ENCODE measurements at regions not wholly inside any gene's neighbourhood (a gene's known extent, or its start where the extent isn't known, plus 50 kb on each side); places are given as distances from the start of the nearest gene placed in this dataset.

DNA sequence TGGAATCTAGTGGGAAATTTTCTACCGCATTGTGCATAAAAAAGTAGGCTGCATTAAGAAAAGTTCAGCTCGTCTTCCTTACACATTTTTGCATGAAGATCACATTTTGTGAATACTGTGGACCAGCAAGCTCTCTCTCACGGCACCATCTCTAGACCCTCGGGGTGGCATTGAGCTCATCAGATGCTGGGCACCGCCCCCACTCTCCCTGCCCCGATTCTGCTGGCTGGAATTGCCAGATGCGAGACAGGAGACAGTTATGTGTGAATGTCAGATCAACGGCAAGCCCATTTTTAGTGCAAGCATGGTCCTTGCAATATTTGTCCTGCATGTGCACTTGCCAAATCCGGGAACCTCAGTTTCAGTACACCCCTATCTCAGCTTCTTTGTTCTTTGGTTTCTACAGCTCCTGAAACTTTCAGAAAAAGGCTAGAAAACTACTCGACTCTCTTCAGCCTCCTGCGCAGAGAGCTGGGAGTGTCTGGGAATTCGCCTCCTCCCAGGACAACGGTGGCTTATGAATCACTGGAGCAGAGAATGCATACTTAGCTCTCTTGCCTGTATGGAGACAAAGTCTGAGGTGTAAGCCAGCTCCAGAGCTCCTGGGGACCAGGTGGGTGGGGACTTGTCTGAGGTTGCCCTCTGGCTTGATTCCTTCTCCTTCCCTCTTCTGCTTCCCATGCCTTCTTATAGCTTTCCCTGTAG is 285.2 kb upstream of the ATP10A start:
- H3K4me3 ChIP-seq (IDR thresholded peaks at IDR 0.05; ENCODE audit: insufficient read depth, low read depth, low read length), result no peak overlapping the region
- no peaks in the 10 kb centered on the region for H3K4me1 ChIP-seq (ENCODE audit: low read depth, poor library complexity, severe bottlenecking)
- no peaks in the 10 kb centered on the region for H3K36me3 ChIP-seq (ENCODE audit: insufficient read depth)
- no peaks in the 10 kb centered on the region for H3K27me3 ChIP-seq (ENCODE audit: insufficient read depth, low read depth)
- TF ChIP-seq, protein P1, sequence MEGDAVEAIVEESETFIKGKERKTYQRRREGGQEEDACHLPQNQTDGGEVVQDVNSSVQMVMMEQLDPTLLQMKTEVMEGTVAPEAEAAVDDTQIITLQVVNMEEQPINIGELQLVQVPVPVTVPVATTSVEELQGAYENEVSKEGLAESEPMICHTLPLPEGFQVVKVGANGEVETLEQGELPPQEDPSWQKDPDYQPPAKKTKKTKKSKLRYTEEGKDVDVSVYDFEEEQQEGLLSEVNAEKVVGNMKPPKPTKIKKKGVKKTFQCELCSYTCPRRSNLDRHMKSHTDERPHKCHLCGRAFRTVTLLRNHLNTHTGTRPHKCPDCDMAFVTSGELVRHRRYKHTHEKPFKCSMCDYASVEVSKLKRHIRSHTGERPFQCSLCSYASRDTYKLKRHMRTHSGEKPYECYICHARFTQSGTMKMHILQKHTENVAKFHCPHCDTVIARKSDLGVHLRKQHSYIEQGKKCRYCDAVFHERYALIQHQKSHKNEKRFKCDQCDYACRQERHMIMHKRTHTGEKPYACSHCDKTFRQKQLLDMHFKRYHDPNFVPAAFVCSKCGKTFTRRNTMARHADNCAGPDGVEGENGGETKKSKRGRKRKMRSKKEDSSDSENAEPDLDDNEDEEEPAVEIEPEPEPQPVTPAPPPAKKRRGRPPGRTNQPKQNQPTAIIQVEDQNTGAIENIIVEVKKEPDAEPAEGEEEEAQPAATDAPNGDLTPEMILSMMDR (conservative IDR thresholded peaks at IDR 0.05; ENCODE audit: low read depth, low read length), result no peak
- H3K79me2 ChIP-seq (ENCODE audit: insufficient read depth, low read depth), result no peaks in the 10 kb centered on the region
- H4K20me1 ChIP-seq (ENCODE audit: insufficient read depth), result no peaks in the 10 kb centered on the region
- H2AFZ ChIP-seq (ENCODE audit: low read depth), result no peak overlapping the region
- H3K9ac ChIP-seq, result no peak overlapping the region
- H3K27ac ChIP-seq, result no peak overlapping the region
- H3K4me2 ChIP-seq, result no peak overlapping the region

DNA sequence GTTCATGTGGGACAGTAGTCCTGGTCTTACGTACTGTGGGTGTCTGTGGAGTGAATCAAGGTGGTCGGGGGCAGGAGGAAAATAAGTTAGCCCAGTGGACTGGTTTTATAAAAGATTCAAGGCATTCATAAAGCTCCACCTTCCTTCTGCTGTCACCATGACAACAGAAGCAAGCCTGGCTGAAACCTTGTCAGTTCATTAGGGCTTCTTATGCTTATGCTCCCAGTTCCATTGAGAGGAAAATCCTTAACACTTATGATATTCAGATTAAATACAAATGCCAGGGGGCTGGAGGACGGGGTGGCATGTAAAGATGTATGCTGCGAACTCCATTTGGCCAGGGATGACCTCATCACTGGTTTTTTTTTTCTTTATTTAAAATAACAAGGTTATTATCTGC is 283.1 kb upstream of the ATP10A start:
- no peak overlapping the region for H2AFZ ChIP-seq (ENCODE audit: low read depth)
- H3K4me1 ChIP-seq (ENCODE audit: low read depth, poor library complexity, severe bottlenecking), result no peaks in the 10 kb centered on the region
- TF ChIP-seq, protein P1 (conservative IDR thresholded peaks at IDR 0.05; ENCODE audit: low read depth, low read length), result no peak
- H3K79me2 ChIP-seq (ENCODE audit: insufficient read depth, low read depth), result no peaks in the 10 kb centered on the region
- H4K20me1 ChIP-seq (ENCODE audit: insufficient read depth), result no peaks in the 10 kb centered on the region
- H3K36me3 ChIP-seq (ENCODE audit: insufficient read depth), result no peaks in the 10 kb centered on the region
- no peak overlapping the region for H3K4me2 ChIP-seq
- no peaks in the 10 kb centered on the region for H3K27me3 ChIP-seq (ENCODE audit: insufficient read depth, low read depth)
- H3K9ac ChIP-seq, result no peak overlapping the region
- no peak overlapping the region for H3K27ac ChIP-seq
- H3K4me3 ChIP-seq (IDR thresholded peaks at IDR 0.05; ENCODE audit: insufficient read depth, low read depth, low read length), result no peak overlapping the region

DNA sequence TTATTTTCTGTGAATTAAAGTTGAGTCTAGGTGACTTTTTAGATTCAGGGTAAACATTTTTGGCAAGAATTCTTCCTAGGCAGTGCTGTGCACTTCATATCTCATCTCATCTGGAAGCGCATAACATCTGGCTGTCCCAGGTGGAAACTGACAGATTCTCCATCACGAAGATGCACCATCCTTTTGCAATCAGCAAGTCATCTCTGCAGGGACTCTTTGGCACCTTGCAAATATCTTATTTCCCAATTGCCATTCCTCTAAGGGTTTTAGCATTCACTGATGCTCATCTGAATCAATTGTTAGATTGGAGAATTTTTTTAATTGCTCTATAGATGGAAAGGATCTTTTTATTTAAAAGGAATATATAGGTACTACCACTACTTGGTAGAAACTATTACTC is 282.7 kb upstream of the ATP10A start:
- H3K4me1 ChIP-seq (ENCODE audit: low read depth, poor library complexity, severe bottlenecking), result no peaks in the 10 kb centered on the region

DNA sequence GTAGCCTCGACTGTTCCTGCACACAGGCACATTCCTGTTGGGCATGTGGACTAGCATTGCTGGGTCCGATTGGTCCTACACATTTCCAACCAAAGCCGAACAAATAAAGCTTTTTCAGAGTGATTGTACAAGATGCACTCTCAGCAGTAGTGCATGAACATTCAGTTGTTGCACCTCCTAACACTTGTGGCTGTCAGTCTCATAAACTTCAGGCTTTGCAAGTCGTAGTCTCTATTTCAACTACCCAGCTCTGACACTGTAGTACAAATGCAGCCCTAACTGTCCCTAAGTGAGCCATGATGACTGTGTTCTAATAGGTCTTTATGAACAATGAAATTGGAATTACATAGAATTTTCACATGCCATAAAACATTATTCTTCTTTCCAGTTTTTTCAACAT is 281.7 kb upstream of the ATP10A start:
- H3K79me2 ChIP-seq (ENCODE audit: insufficient read depth, low read depth), result no peaks in the 10 kb centered on the region
- H3K4me3 ChIP-seq (IDR thresholded peaks at IDR 0.05; ENCODE audit: insufficient read depth, low read depth, low read length), result no peak overlapping the region
- no peaks in the 10 kb centered on the region for H3K36me3 ChIP-seq (ENCODE audit: insufficient read depth)
- H3K4me2 ChIP-seq, result no peak overlapping the region
- H2AFZ ChIP-seq (ENCODE audit: low read depth), result no peak overlapping the region
- H3K4me1 ChIP-seq (ENCODE audit: low read depth, poor library complexity, severe bottlenecking), result no peaks in the 10 kb centered on the region
- H3K27me3 ChIP-seq (ENCODE audit: insufficient read depth, low read depth), result no peaks in the 10 kb centered on the region
- H4K20me1 ChIP-seq (ENCODE audit: insufficient read depth), result no peaks in the 10 kb centered on the region
- TF ChIP-seq, protein P1 (conservative IDR thresholded peaks at IDR 0.05; ENCODE audit: low read depth, low read length), result no peak
- no peak overlapping the region for H3K9ac ChIP-seq
- no peak overlapping the region for H3K27ac ChIP-seq

More for the DNA sequence above, 282.7 kb upstream of the ATP10A start:
- Histone ChIP-seq H3K9ac (no peak overlapping the region), H3K79me2 (ENCODE audit: insufficient read depth, low read depth) (no peaks in the 10 kb centered on the region), H3K4me3 (IDR thresholded peaks at IDR 0.05; ENCODE audit: insufficient read depth, low read depth, low read length) (no peak overlapping the region), H3K27ac (no peak overlapping the region), H3K27me3 (ENCODE audit: insufficient read depth, low read depth) (no peaks in the 10 kb centered on the region), H4K20me1 (ENCODE audit: insufficient read depth) (no peaks in the 10 kb centered on the region), H3K36me3 (ENCODE audit: insufficient read depth) (no peaks in the 10 kb centered on the region), H2AFZ (ENCODE audit: low read depth) (no peak overlapping the region), H3K4me2 (no peak overlapping the region)
- TF ChIP-seq, protein P1 (conservative IDR thresholded peaks at IDR 0.05; ENCODE audit: low read depth, low read length), result no peak
